Colonic mucosa (tissue), 4 donors: ENCODE measurements at regions not wholly inside any gene's neighbourhood (a gene's known extent, or its start where the extent isn't known, plus 50 kb on each side); places are given as distances from the start of the nearest gene placed in this dataset.

ENCODE experiments used
- DNase-seq: peaks from one replicate; pipeline ENCODE4 v3.0.0-alpha.2; 2020
- H3K27ac ChIP-seq: fragments of 200-600 bp; one replicate; pipeline ENCODE4 v1.8.0; 2021
- H3K27me3 ChIP-seq: fragments of 200-600 bp; one replicate; pipeline ENCODE4 v1.8.0; 2021
- H3K36me3 ChIP-seq: fragments of 200-600 bp; one replicate; pipeline ENCODE4 v1.8.0; 2021
- H3K4me1 ChIP-seq: fragments of 200-600 bp; one replicate; pipeline ENCODE4 v1.8.0; 2021; ENCODE audit warnings: mild to moderate bottlenecking
- H3K4me3 ChIP-seq: fragments of 200-600 bp; one replicate; pipeline ENCODE4 v1.8.0; 2021
- H3K9ac ChIP-seq, 2 donors: one replicate each; pipeline ENCODE4 v1.7.0; 2013; ENCODE audit warnings: control low read depth in 2 of 2, low read depth in 2 of 2, low read length in 2 of 2
- H3K9me3 ChIP-seq: fragments of 200-600 bp; one replicate; pipeline ENCODE4 v1.8.0; 2021
- CTCF ChIP-seq: fragments of 200-600 bp; IDR thresholded peaks from one replicate; pipeline ENCODE4 v1.8.0; 2022; ENCODE audit warnings: antibody characterized with exemption, mild to moderate bottlenecking
- intact Hi-C: fragments of 100-400 bp; cut with DNase I; formaldehyde crosslinking; loops from one replicate; pipeline ENCODE4 v1.14.1; 2022
- donor health status: healthy.
- donor health status: DM: no; HTN: no; CAD: no.
- donor health status: DM: no; HTN: no; CAD: no.

GRCh38 chr2:14932285-14932684 lies 299.8 kb downstream of the LRATD1 start:
- Histone ChIP-seq H3K4me3 (no peak overlapping the region), H3K9ac (no peak overlapping the region), H3K27ac (no peak overlapping the region), H3K9me3 (no peaks in the 10 kb centered on the region), H3K4me1 (no peaks in the 10 kb centered on the region), H3K36me3 (no peaks in the 10 kb centered on the region), H3K27me3 (no peaks in the 10 kb centered on the region)
- intact Hi-C loops: no loop called here
- no peak for TF ChIP-seq CTCF
- no peak for DNase-seq

DNA sequence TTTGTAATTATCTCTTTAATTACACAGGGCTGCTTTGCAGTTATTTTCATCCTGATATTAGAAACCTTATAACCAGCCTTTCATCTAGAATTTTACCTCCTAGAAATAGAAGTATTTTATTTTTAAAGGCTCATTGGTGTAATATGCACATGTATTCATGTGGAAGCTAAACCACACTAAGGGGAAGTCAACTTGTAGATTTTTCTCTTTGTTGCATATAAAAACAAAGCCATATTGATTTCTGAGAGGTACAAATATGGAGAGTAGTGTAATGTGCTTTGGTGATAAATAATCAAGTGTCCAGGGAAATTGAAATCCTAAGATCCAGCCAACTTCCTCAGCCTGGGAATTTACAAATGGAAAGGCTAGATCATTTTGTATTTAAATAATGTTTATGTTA lies 301.2 kb downstream of the LRATD1 start:
- Histone ChIP-seq H3K9me3 (no peaks in the 10 kb centered on the region), H3K4me1 (no peaks in the 10 kb centered on the region), H3K9ac (no peak overlapping the region), H3K27ac (no peak overlapping the region), H3K4me3 (no peak overlapping the region), H3K36me3 (no peaks in the 10 kb centered on the region), H3K27me3 (no peaks in the 10 kb centered on the region)
- no peak for TF ChIP-seq CTCF
- intact Hi-C loops: no loop called here
- DNase-seq: no peak

DNA sequence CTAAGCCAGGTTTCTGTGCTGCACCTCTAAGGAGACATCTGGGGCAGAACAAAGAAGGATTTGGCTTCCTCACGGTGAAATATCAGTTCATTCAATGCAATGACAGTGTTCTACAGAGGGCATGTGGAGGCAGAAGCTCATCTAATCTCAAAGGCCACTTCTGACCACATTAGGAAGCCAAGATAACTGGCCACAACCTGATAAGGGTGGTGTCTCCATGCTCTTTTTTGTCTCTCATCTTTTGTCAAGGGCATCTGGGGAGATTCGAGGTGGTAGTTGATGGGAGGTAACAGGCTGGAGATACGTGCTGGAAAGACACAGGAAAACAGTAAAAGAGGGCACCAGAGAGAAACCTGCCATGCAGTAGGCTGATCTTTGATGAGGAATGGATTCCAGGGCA lies 303.9 kb downstream of the LRATD1 start:
- no peaks in the 10 kb centered on the region for H3K4me1 ChIP-seq
- H3K9me3 ChIP-seq: no peaks in the 10 kb centered on the region
- no peak overlapping the region for H3K27ac ChIP-seq
- no peak overlapping the region for H3K4me3 ChIP-seq
- no peak for DNase-seq
- intact Hi-C loops: no loop called here
- no peak overlapping the region for H3K9ac ChIP-seq
- TF ChIP-seq CTCF: no peak
- H3K36me3 ChIP-seq: no peaks in the 10 kb centered on the region
- no peaks in the 10 kb centered on the region for H3K27me3 ChIP-seq

- no peak overlapping the region for H3K27ac ChIP-seq
- no peaks in the 10 kb centered on the region for H3K27me3 ChIP-seq
- H3K4me1 ChIP-seq: no peaks in the 10 kb centered on the region
- no peak overlapping the region for H3K9ac ChIP-seq
- no peak overlapping the region for H3K4me3 ChIP-seq
- DNase-seq: no peak
- intact Hi-C loops: no loop called here
- TF ChIP-seq CTCF: no peak
- H3K9me3 ChIP-seq: no peaks in the 10 kb centered on the region
- H3K36me3 ChIP-seq: no peaks in the 10 kb centered on the region
These were observed 304.8 kb downstream of the LRATD1 start for GRCh38 chr2:14937336-14937735.

GRCh38 chr2:14941151-14941631 lies 308.7 kb downstream of the LRATD1 start:
- H3K4me1 ChIP-seq: no peaks in the 10 kb centered on the region
- H3K4me3 ChIP-seq: no peak overlapping the region
- intact Hi-C loops: no loop called here
- no peaks in the 10 kb centered on the region for H3K36me3 ChIP-seq
- H3K9ac ChIP-seq: no peak overlapping the region
- DNase-seq: no peak
- H3K9me3 ChIP-seq: no peaks in the 10 kb centered on the region
- no peaks in the 10 kb centered on the region for H3K27me3 ChIP-seq
- no peak overlapping the region for H3K27ac ChIP-seq
- TF ChIP-seq CTCF: no peak

DNA sequence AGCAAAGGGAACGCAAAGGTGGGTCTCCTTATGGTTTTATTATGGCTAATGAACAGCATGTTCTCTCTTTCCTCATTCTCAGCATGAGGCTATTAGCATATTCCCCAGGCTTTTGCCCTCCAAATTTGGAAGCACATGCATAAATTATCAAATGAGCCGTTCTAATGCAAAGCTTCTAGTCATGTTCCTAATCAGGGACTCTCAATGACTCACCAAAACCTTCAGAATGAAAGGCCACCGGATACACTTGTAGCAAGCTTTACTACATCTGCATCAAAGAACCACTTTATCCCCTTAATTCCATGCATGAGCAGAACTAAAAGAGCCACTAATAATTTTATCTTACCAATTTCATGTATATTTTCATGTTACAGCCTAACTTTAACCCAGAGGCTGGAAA lies 310.5 kb downstream of the LRATD1 start:
- no peaks in the 10 kb centered on the region for H3K27me3 ChIP-seq
- intact Hi-C loops: no loop called here
- no peak for DNase-seq

More for the DNA sequence above, 310.5 kb downstream of the LRATD1 start:
- no peak overlapping the region for H3K4me3 ChIP-seq
- no peak for TF ChIP-seq CTCF
- no peaks in the 10 kb centered on the region for H3K4me1 ChIP-seq
- no peaks in the 10 kb centered on the region for H3K9me3 ChIP-seq
- no peak overlapping the region for H3K27ac ChIP-seq
- no peak overlapping the region for H3K9ac ChIP-seq
- H3K36me3 ChIP-seq: no peaks in the 10 kb centered on the region
